GM12878 (cell line): ENCODE measurements at regions not wholly inside any gene's neighbourhood (a gene's known extent, or its start where the extent isn't known, plus 50 kb on each side); places are given as distances from the start of the nearest gene placed in this dataset.

Experiments
- ATAC-seq: fragments of 200-7000 bp; cut with Tn5 transposase; 3 replicates; pipeline ENCODE4 v1.9.1; 2020; ENCODE audit warnings: mild to moderate bottlenecking, moderate library complexity
- BruUV-seq: library from RNA; stranded (reverse); fragments of 400-500 nt; replicated peaks from 2 replicates; lab custom pipeline; 2021; lab: Mats Ljungman, UMichigan
- CTCF ChIA-PET: fragments of 300-600 bp; sonication (Branson Sonifier 250); formaldehyde crosslinking; extraction: SDS; loops from one replicate; lab custom pipeline; 2021; ENCODE audit warnings: inconsistent platforms; lab: Yijun Ruan, JAX
- POLR2A ChIA-PET: fragments of 350-600 bp; formaldehyde crosslinking; extraction: SDS; loops from one replicate; lab custom pipeline; 2021; ENCODE audit warnings: inconsistent platforms; lab: Charles Lee
- RAD21 ChIA-PET: fragments of 300-600 bp; sonication (Branson Sonifier 250); formaldehyde crosslinking; loops from one replicate; lab custom pipeline; 2023; ENCODE audit warnings: antibody characterized with exemption; ENCODE audit not compliant: unreplicated experiment; lab: Charles Lee
- SMC1A ChIA-PET: fragments of 300-600 bp; sonication (Branson Sonifier 250); formaldehyde crosslinking; loops from one replicate; lab custom pipeline; 2023; ENCODE audit not compliant: unreplicated experiment, uncharacterized antibody; lab: Charles Lee
- DNase-seq: peaks from one replicate; pipeline ENCODE4 v3.0.0-alpha.2; 2011; ENCODE audit warnings: low read depth, low spot score
- FAIRE-seq: peaks from 3 replicates; lab custom pipeline; 2011; peaks lifted over from hg19 to GRCh38; lab: Jason Lieb, UNC
- H2AFZ ChIP-seq: 2 replicates; pipeline ENCODE4 v1.6.0; 2011; ENCODE audit warnings: low read depth, low read length, control low read depth; ENCODE audit not compliant: control insufficient read depth
- H3K27ac ChIP-seq: 2 replicates; pipeline ENCODE4 v1.5.1; 2011; ENCODE audit warnings: control low read depth; ENCODE audit not compliant: control insufficient read depth, insufficient read depth
- H3K27me3 ChIP-seq, 2 experiments: replicated peaks in 1 of 2; 2 replicates each; pipeline versions ENCODE4 v1.6.0 to v1.6.1; 2011; ENCODE audit warnings: low read length in 1 of 2; ENCODE audit not compliant: control insufficient read depth in 2 of 2, insufficient read depth in 2 of 2
- H3K36me3 ChIP-seq, 2 experiments: 2 replicates each; pipeline ENCODE4 v1.5.1; 2011; ENCODE audit warnings: low read length in 1 of 2; ENCODE audit not compliant: control insufficient read depth in 2 of 2, insufficient read depth in 2 of 2
- H3K4me1 ChIP-seq: 2 replicates; pipeline ENCODE4 v1.6.1; 2011; ENCODE audit warnings: mild to moderate bottlenecking, low read length, moderate library complexity, mixed read lengths; ENCODE audit not compliant: control insufficient read depth, insufficient read depth
- H3K4me2 ChIP-seq: 2 replicates; pipeline ENCODE4 v1.6.0; 2011; ENCODE audit warnings: control low read depth; ENCODE audit not compliant: control insufficient read depth, insufficient read depth
- H3K4me3 ChIP-seq: fragments of 200-600 bp; sonication (generic); 2 replicates; pipeline ENCODE4 v1.5.1; 2016
- H3K79me2 ChIP-seq: 2 replicates; pipeline ENCODE4 v1.6.0; 2011; ENCODE audit warnings: low read length; ENCODE audit not compliant: control insufficient read depth, insufficient read depth
- H3K9ac ChIP-seq: 2 replicates; pipeline ENCODE4 v1.8.0; 2011; ENCODE audit warnings: low read length, control low read depth, mixed read lengths; ENCODE audit not compliant: control insufficient read depth, insufficient read depth
- H3K9me3 ChIP-seq: replicated peaks from 3 replicates; pipeline ENCODE4 v1.5.1; 2011; ENCODE audit warnings: mild to moderate bottlenecking, low read length; ENCODE audit not compliant: control insufficient read depth, insufficient read depth
- H4K20me1 ChIP-seq: 2 replicates; pipeline ENCODE4 v1.6.0; 2011; ENCODE audit not compliant: control insufficient read depth, insufficient read depth
- BCL11A ChIP-seq: IDR thresholded peaks from 2 replicates; pipeline ENCODE4 v1.6.1; 2011; ENCODE audit warnings: low read depth, low read length
- CBX5 ChIP-seq: sonication (generic); IDR thresholded peaks from 2 replicates; pipeline ENCODE4 v1.6.1; 2016; ENCODE audit warnings: low read depth, moderate library complexity, mild to moderate bottlenecking, inconsistent platforms
- FOXM1 ChIP-seq: IDR thresholded peaks from 2 replicates; pipeline ENCODE4 v1.6.1; 2012; ENCODE audit warnings: low read depth, mild to moderate bottlenecking, inconsistent platforms, low read length, moderate library complexity
- MEF2A ChIP-seq: IDR thresholded peaks from 2 replicates; pipeline ENCODE4 v1.6.1; 2011; ENCODE audit warnings: low read depth, mild to moderate bottlenecking, low read length, moderate library complexity; ENCODE audit not compliant: insufficient read depth
- NBN ChIP-seq: fragments of 450-650 bp; IDR thresholded peaks from 2 replicates; pipeline ENCODE4 v1.6.1; 2016
- NFIC ChIP-seq: IDR thresholded peaks from 2 replicates; pipeline ENCODE4 v1.6.1; 2012; ENCODE audit warnings: low read depth, mild to moderate bottlenecking, inconsistent platforms, low read length, moderate library complexity
- NR2F1 ChIP-seq: fragments of 450-650 bp; conservative IDR thresholded peaks from 2 replicates; pipeline ENCODE4 v1.6.1; 2017; ENCODE audit warnings: mild to moderate bottlenecking
- POLR2AphosphoS2 ChIP-seq: IDR thresholded peaks from 2 replicates; pipeline ENCODE4 v1.6.1; 2011; ENCODE audit warnings: low read depth, mild to moderate bottlenecking, low read length, improper control_type of control experiment, moderate library complexity
- RUNX3 ChIP-seq: IDR thresholded peaks from 2 replicates; pipeline ENCODE4 v1.6.1; 2012; ENCODE audit warnings: low read length, inconsistent platforms
- WGBS: methylation state at CpG from one replicate; pipeline ENCODE4 v1.1.6; 2016; ENCODE audit warnings: low lambda C conversion rate; ENCODE audit not compliant: insufficient replicate concordance, insufficient coverage; ENCODE audit errors: missing lambda C conversion rate; 5-methylcytosine and 5-hydroxymethylcytosine counted together
- in situ Hi-C: fragments of 300-500 bp; cut with MboI; formaldehyde crosslinking; loops from 9 replicates; pipeline ENCODE4 v1.14.3; 2018; ENCODE audit warnings: mixed read lengths
- intact Hi-C: fragments of 100-400 bp; cut with micrococcal nuclease; formaldehyde crosslinking; loops from one replicate; pipeline ENCODE4 v1.14.2; 2022; ENCODE audit not compliant: unreplicated experiment
- TF ChIP-seq, protein P1 (sequence below): fragments of 450-650 bp; IDR thresholded peaks from 2 replicates; pipeline ENCODE4 v1.6.1; 2017; ENCODE audit warnings: borderline replicate concordance
- TF ChIP-seq, protein P2 (sequence below): IDR thresholded peaks from 2 replicates; pipeline ENCODE4 v1.6.1; 2012; ENCODE audit warnings: mild to moderate bottlenecking, low read depth, low read length
- TF ChIP-seq, protein P3 (sequence below): IDR thresholded peaks from 2 replicates; pipeline ENCODE4 v1.6.1; 2011; ENCODE audit warnings: mild to moderate bottlenecking, low read depth, low read length, moderate library complexity; ENCODE audit not compliant: insufficient replicate concordance

DNA sequence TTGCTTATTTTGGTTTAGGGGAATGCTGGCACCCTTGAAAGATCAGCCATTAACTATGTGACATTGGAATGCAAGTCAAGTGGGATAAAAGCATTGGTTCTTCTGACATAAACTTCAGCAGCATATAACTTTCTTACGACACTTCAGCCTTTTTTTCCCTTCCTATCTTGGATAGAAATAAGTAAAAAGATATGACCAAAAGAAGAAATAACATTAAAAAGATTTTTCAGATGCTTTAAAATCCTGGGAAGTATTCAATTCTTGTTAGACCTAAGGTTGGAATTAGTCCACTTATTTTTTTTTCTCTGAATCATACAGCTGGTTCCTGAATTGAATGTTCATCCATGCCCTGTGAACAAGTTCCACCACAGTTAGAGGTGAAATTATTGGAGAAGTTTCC lies 85.6 kb upstream of the TSPAN8 start:
- RAD21 ChIA-PET, result no interaction called here
- intact Hi-C loops, result no loop called here
- H3K79me2 ChIP-seq, result no peaks in the 10 kb centered on the region
- no peak overlapping the region for H3K9ac ChIP-seq
- 5% methylated on average over 1 of the region's 1 CpG for WGBS
- no peak for FAIRE-seq
- CTCF ChIA-PET, result no interaction called here
- no peak overlapping the region for H3K27ac ChIP-seq
- no peaks in the 10 kb centered on the region for H3K27me3 ChIP-seq
- no peaks in the 10 kb centered on the region for H3K36me3 ChIP-seq
- DNase-seq, result no peak
- H4K20me1 ChIP-seq, result no peaks in the 10 kb centered on the region
- SMC1A ChIA-PET, result no interaction called here
- H3K9me3 ChIP-seq, result no peaks in the 10 kb centered on the region
- BruUV-seq, result no TSS peak
- no peak for ATAC-seq
- H2AFZ ChIP-seq, result no peak overlapping the region
- TF ChIP-seq, protein P1, sequence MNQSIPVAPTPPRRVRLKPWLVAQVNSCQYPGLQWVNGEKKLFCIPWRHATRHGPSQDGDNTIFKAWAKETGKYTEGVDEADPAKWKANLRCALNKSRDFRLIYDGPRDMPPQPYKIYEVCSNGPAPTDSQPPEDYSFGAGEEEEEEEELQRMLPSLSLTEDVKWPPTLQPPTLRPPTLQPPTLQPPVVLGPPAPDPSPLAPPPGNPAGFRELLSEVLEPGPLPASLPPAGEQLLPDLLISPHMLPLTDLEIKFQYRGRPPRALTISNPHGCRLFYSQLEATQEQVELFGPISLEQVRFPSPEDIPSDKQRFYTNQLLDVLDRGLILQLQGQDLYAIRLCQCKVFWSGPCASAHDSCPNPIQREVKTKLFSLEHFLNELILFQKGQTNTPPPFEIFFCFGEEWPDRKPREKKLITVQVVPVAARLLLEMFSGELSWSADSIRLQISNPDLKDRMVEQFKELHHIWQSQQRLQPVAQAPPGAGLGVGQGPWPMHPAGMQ, result no peak
- TF ChIP-seq RUNX3 (no peak), FOXM1 (no peak), NFIC (no peak), POLR2AphosphoS2 (no peak), MEF2A (no peak), CBX5 (no peak), NBN (no peak), NR2F1 (no peak), BCL11A (no peak)
- TF ChIP-seq, protein P2, sequence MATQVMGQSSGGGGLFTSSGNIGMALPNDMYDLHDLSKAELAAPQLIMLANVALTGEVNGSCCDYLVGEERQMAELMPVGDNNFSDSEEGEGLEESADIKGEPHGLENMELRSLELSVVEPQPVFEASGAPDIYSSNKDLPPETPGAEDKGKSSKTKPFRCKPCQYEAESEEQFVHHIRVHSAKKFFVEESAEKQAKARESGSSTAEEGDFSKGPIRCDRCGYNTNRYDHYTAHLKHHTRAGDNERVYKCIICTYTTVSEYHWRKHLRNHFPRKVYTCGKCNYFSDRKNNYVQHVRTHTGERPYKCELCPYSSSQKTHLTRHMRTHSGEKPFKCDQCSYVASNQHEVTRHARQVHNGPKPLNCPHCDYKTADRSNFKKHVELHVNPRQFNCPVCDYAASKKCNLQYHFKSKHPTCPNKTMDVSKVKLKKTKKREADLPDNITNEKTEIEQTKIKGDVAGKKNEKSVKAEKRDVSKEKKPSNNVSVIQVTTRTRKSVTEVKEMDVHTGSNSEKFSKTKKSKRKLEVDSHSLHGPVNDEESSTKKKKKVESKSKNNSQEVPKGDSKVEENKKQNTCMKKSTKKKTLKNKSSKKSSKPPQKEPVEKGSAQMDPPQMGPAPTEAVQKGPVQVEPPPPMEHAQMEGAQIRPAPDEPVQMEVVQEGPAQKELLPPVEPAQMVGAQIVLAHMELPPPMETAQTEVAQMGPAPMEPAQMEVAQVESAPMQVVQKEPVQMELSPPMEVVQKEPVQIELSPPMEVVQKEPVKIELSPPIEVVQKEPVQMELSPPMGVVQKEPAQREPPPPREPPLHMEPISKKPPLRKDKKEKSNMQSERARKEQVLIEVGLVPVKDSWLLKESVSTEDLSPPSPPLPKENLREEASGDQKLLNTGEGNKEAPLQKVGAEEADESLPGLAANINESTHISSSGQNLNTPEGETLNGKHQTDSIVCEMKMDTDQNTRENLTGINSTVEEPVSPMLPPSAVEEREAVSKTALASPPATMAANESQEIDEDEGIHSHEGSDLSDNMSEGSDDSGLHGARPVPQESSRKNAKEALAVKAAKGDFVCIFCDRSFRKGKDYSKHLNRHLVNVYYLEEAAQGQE, result no peak
- TF ChIP-seq, protein P3, sequence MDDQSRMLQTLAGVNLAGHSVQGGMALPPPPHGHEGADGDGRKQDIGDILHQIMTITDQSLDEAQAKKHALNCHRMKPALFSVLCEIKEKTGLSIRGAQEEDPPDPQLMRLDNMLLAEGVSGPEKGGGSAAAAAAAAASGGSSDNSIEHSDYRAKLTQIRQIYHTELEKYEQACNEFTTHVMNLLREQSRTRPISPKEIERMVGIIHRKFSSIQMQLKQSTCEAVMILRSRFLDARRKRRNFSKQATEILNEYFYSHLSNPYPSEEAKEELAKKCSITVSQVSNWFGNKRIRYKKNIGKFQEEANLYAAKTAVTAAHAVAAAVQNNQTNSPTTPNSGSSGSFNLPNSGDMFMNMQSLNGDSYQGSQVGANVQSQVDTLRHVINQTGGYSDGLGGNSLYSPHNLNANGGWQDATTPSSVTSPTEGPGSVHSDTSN, result no peak
- TF ChIP-seq, all 136 proteins: peak for 0
- Histone ChIP-seq H3K4me2 (no peak overlapping the region), H3K4me1 (no peaks in the 10 kb centered on the region), H3K4me3 (no peak overlapping the region)
- in situ Hi-C loops, result no loop called here
- POLR2A ChIA-PET, result no interaction called here
